ENCODE measurements at regions not wholly inside any gene's neighbourhood (a gene's known extent, or its start where the extent isn't known, plus 50 kb on each side); places are given as distances from the start of the nearest gene placed in this dataset.

GRCh38 chr5:56632939-56633338 lies 182.4 kb upstream of the MAP3K1 start:
- TF ChIP-seq CTCF (conservative IDR thresholded peaks at IDR 0.05; ENCODE audit: low read length) = no peak
- TF ChIP-seq EZH2phosphoT487 (IDR thresholded peaks at IDR 0.05; ENCODE audit: borderline replicate concordance) = no peak

Data from Loucy (cell line).